ENCODE measurements at regions not wholly inside any gene's neighbourhood (a gene's known extent, or its start where the extent isn't known, plus 50 kb on each side); places are given as distances from the start of the nearest gene placed in this dataset.
A peak's percentile ranks its signal among the peaks of the same experiment; 100 is the strongest.

DNA sequence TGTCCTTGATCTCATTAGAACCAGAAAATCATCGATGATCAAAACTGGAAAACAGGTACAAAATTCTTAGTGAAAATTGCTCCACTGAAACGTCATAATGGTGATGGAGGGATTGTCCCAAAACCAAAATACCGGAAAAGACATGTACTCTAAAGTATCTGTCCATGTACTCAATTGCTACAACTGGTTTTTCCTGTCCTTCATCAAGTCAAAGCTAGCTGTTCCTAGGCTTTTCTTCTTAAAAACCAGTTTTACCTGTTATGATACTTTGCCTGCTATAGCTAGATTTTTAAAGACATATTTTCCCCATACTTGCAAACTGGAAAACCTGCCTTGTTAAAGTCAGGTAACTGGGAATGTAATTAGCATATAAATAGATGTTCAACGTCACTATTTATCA lies 50.5 kb upstream of the LRRC1 start:
- TF ChIP-seq, protein P1, sequence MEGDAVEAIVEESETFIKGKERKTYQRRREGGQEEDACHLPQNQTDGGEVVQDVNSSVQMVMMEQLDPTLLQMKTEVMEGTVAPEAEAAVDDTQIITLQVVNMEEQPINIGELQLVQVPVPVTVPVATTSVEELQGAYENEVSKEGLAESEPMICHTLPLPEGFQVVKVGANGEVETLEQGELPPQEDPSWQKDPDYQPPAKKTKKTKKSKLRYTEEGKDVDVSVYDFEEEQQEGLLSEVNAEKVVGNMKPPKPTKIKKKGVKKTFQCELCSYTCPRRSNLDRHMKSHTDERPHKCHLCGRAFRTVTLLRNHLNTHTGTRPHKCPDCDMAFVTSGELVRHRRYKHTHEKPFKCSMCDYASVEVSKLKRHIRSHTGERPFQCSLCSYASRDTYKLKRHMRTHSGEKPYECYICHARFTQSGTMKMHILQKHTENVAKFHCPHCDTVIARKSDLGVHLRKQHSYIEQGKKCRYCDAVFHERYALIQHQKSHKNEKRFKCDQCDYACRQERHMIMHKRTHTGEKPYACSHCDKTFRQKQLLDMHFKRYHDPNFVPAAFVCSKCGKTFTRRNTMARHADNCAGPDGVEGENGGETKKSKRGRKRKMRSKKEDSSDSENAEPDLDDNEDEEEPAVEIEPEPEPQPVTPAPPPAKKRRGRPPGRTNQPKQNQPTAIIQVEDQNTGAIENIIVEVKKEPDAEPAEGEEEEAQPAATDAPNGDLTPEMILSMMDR (conservative IDR thresholded peaks at IDR 0.05; ENCODE audit: control insufficient read depth, insufficient read depth, low read depth, low read length) = no peak
- H3K4me3 ChIP-seq (ENCODE audit: control insufficient read depth, low read depth, low read length) = no peak overlapping the region
- no peak for DNase-seq (ENCODE audit: low read depth)

DNA sequence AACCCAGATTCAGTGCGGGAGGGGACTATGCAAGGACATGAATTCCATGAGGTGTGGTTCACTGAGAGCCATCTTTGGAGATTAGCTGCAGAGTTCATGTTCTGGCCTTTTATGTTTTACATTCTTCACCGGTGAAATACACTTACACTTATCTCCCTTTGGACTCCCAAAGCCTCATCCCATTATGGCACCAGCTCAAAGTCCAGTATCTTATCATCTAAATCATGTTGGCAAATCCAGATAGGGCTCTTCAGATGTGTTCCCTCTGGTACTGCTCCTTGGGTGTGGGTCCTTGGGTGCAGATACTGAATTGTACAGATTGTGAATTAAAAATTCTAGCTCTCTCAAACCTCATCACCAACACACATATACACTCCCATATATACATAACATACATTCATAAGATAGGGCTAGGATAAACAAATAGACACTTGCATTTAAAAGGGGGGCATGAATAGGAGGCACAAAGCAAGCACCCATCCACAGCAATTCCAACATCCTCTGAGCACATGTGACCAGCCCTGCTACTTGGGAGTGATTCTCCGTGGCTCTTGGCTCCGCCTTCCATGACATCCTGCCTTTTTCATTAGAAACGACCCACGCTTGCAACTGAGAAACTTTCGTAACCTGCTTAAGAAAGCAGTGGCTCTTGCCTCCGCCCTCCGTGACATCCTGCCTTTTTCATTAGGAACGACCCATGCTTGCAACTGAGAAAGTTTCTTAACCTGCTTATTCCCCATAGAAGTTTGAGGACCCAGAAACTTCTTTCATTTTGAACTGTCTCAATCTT lies 53.6 kb upstream of the LRRC1 start:
- H3K4me3 ChIP-seq (ENCODE audit: control insufficient read depth, low read depth, low read length) = no peak overlapping the region
- DNase-seq (ENCODE audit: low read depth) = peak; percentile 15
- TF ChIP-seq, protein P1 (conservative IDR thresholded peaks at IDR 0.05; ENCODE audit: control insufficient read depth, insufficient read depth, low read depth, low read length) = no peak

DNA sequence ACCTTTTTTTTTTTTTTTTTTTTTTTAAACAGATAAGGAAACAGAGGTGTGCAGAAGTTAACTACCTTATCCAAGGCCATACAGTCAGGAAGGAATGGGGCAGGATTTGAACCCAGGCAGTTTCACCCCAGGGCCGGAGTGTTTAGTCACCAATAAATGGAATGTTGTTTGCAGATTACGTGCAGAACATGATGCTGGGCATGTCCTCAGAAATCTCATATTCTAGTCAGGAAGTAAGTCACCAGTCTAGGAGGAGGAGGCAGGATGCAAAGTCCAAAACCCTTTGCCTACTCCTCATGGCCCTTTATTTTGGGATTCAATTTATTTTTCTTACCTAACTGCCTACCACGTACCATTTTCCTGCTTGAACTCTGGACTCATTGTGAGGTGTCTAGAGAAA lies 57.1 kb upstream of the LRRC1 start:
- no peak for DNase-seq (ENCODE audit: low read depth)
- TF ChIP-seq, protein P1 (conservative IDR thresholded peaks at IDR 0.05; ENCODE audit: control insufficient read depth, insufficient read depth, low read depth, low read length) = no peak
- H3K4me3 ChIP-seq (ENCODE audit: control insufficient read depth, low read depth, low read length) = no peak overlapping the region

DNA sequence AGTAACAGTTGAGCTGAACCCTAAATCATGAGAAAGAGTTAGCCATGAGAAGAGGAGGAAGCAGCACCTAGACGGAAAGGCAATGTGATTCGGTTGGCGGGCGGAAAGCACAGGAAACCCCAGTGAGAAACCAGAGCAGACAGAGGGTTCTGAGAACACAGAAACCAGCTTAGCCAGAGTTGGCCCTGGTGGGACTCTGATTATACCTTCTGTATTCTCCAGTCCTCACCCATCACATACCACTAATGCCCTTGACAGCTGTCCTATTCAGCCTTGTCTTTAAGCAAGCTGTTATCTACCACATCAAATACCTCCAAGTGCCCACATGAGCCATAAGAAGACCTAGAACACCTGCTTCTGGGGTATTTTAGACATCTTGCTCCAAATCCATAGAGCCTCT lies 58.9 kb upstream of the LRRC1 start:
- TF ChIP-seq, protein P1 (conservative IDR thresholded peaks at IDR 0.05; ENCODE audit: control insufficient read depth, insufficient read depth, low read depth, low read length) = no peak
- no peak for DNase-seq (ENCODE audit: low read depth)

DNA sequence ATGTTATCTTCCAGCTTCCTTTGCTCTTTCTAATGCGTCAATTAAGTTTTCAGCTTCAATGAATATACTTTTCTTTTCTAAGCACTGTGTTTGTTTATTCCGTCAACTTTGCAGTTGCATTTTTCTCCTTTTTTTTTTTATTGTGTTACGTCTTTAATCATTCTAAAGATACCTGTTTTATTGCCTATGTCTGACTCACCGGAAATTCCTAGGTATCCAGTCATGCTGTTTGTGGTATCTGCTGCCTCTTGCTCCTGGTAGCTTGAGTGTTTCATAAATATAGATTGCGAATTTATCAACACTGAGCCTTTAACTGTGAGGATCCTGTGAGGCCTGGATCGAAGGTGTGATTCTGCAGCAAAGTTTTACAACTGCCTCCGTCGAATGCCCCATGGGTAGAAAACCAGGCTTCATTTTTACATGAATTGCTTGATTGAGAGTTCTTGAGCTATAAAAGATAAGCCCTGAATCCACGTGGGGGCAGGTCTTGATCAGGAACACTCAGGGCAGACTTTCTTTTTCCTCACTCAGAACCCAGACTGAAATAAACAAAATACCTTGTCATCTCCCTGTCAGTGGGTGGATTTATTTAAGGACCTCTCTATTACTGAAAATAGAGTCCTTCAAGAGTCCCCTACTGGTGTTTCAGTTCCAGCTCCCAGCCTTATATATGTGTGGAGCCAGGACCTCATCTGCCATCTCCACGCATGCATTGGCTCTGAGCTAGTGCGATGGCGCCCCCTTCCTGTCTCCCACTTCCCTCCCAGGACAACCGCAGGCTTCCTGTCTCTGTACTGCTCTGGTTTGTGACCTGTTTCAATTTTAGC lies 60.1 kb upstream of the LRRC1 start:
- H3K4me3 ChIP-seq (ENCODE audit: control insufficient read depth, low read depth, low read length) = no peak overlapping the region
- peak; percentile 57 for DNase-seq (ENCODE audit: low read depth)
- TF ChIP-seq, protein P1 (conservative IDR thresholded peaks at IDR 0.05; ENCODE audit: control insufficient read depth, insufficient read depth, low read depth, low read length) = peak; percentile 39

More for the DNA sequence above, 58.9 kb upstream of the LRRC1 start:
- H3K4me3 ChIP-seq (ENCODE audit: control insufficient read depth, low read depth, low read length) = no peak overlapping the region

DNA sequence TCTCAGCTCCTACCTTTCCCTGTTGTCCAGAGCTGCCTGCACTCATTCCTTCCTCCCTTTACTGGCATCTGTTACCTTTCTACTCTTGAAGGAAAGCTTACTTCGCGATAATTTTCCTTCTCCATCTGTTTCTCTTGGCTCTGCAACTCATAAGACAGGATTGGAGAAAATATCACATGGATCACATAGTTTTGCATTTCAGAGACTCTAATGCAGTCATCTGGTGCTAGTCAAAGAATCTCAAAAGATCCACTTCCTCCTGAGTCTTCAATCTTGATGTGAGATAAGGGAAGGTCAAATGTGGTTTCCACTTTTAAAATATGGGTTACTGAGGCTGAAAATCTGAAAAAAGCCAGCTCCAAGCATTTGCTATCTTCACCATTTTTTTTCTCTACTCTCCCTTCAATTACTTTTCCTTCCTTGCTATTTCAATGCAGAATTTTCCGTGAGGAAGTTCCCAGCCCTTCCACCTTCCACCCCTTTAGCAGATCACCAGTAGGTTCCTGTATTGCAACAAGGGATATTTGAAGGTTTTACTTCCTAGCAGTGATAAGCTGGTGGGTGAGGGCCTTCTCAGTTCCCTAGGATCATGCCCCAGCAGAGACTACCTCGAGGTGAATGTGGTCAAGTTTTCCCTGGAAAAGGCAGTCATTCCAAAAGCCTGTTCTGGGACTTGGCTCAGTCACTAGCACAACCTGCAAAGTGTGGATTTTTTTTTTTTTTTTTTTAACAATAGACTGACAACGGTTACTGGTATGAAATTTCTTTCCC lies 62.8 kb upstream of the LRRC1 start:
- TF ChIP-seq, protein P1 (conservative IDR thresholded peaks at IDR 0.05; ENCODE audit: control insufficient read depth, insufficient read depth, low read depth, low read length) = no peak
- H3K4me3 ChIP-seq (ENCODE audit: control insufficient read depth, low read depth, low read length) = no peak overlapping the region
- no peak for DNase-seq (ENCODE audit: low read depth)

All from fibroblast of mammary gland (primary cell).